LNCaP clone FGC (cell line): ENCODE measurements at regions not wholly inside any gene's neighbourhood (a gene's known extent, or its start where the extent isn't known, plus 50 kb on each side); places are given as distances from the start of the nearest gene placed in this dataset.

Experiments
- DNase-seq: peaks from one replicate; pipeline ENCODE4 v3.0.0-alpha.2; 2011; ENCODE audit warnings: low read depth
- H3K4me3 ChIP-seq: 2 replicates; pipeline ENCODE4 v1.5.1; 2011; ENCODE audit warnings: mild to moderate bottlenecking, low read depth, low read length, control low read depth
- CTCF ChIP-seq: IDR thresholded peaks from 2 replicates; pipeline ENCODE4 v1.5.1; 2012; ENCODE audit warnings: mild to moderate bottlenecking; ENCODE audit not compliant: control insufficient read depth, insufficient read depth; ENCODE audit errors: extremely low read depth

DNA sequence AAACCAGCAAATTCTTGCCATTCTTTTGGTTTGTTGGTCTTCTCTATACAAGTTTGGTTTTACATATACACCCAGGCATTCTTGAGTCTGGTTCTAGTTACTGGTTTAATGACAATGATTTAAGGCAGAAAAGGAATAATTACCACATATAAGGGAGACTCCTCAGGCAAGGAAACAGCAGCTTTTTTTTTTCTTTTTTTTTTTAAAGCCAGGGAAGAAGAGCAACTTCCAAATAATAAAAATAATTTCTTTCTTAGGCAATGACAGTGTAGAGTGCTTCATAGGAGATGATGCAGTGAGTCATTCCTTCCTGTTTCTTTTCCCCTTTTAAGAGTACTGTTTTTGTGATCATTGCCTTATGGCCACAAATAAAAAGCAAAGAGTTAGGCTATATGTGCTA lies 289.7 kb downstream of the DKK2 start:
- no peak overlapping the region for H3K4me3 ChIP-seq
- no peak for DNase-seq
- TF ChIP-seq CTCF: no peak

DNA sequence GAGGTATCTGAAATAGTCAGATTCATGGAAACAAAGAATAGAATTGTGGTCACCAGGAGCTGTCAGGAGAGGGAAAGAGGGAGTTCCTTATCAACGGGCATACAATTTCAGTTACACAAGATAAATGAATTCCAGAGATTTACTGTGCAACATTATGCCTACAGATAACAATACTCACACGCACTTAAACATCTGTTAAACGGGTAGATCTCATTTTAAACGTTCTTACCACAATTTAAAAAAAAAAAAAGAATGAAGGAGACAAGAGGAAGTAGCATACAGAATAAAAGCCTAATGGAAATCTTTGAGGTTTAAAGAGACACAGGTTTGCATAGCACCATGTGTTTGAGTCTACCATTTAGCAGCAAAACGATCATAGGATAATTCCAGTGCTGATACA lies 298.0 kb downstream of the DKK2 start:
- no peak for TF ChIP-seq CTCF
- H3K4me3 ChIP-seq: no peak overlapping the region
- DNase-seq: no peak

DNA sequence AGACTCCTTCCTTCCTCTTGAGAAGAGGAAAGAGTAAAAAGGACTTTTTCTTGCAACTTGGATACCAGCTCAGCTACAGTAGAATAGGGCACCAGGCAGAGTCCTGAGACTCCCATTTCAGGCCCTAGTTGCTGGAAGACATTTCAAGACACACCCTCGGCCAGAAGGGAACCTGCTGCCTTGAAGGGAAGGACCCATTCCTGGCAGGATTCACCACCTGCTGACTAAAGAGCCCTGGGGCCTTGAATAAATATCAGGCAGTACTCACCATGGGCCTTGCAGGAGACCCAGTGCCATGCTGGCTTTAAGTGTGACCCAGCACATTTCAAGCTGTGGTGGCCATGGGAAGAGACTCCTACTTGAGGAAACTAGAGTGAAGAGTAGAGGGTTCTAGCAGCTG lies 317.6 kb downstream of the DKK2 start:
- DNase-seq: no peak
- no peak for TF ChIP-seq CTCF
- H3K4me3 ChIP-seq: no peak overlapping the region

DNA sequence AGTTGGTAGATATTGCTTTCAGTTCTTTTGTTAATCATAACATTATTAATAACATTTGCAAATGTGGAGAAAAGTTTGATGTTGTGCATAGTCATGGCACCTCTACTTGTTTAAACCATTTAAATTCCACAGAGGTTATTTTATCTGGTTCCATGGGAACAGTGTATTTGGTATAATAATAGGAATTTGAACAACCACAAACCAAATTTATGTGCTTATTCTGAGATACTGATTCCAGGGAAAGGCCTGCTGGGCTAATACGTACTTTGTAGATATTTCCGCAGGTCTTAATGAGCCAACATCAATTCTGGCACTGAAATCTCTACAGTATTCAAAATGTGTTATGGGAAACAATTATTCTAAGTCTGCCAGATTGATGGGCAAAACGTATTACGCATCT lies 319.0 kb downstream of the DKK2 start:
- H3K4me3 ChIP-seq: no peak overlapping the region
- DNase-seq: no peak
- TF ChIP-seq CTCF: no peak

GRCh38 chr4:106715825-106716224 lies 320.3 kb downstream of the DKK2 start:
- DNase-seq: no peak
- no peak for TF ChIP-seq CTCF
- no peak overlapping the region for H3K4me3 ChIP-seq

DNA sequence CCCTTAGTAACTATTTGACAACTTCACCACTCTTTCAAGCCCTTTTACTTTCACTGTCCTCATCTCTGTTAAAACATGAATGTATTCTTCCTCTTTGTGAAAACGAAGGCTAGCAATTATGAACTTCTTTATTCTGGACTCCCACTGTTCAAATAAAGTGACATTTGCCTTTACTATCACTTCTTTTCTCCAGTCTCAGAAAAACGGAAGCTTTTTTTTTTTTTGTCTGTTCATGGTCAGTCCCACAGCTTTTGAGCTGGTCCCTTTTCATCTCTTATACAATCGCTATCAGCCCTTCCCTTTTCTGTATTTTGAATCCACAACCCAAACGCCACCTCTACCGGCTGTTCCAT lies 327.7 kb downstream of the DKK2 start:
- H3K4me3 ChIP-seq: no peak overlapping the region
- no peak for DNase-seq
- no peak for TF ChIP-seq CTCF

GRCh38 chr4:106707776-106708463 lies 328.2 kb downstream of the DKK2 start:
- TF ChIP-seq CTCF: no peak
- no peak overlapping the region for H3K4me3 ChIP-seq
- no peak for DNase-seq
